ENCODE measurements at regions not wholly inside any gene's neighbourhood (a gene's known extent, or its start where the extent isn't known, plus 50 kb on each side); places are given as distances from the start of the nearest gene placed in this dataset.

DNA sequence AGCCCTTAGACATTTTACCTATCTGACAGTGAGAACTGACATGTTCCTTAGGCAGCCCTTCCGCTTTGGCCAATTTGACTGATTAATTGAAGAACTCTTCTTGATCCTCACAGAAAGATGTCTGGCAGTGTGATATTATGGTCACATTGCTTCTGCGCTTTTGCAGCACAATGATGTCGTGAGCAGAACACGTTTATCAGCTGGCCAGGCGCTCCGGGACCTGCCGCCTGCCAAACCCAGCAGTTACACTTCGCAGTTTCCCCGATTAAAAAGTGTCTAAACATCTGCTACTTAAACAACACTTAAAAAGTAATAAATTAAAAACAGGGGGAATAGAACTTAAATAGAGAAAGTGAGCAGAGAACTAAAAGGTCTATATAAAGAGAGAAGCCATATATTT lies 103.5 kb upstream of the ETS2 start:
- no peak for DNase-seq (ENCODE audit: low read depth)

GRCh38 chr21:38709876-38710275 lies 95.9 kb upstream of the ETS2 start:
- DNase-seq (ENCODE audit: low read depth), result no peak

- no peak for DNase-seq (ENCODE audit: low read depth)
These were observed 93.7 kb upstream of the ETS2 start for GRCh38 chr21:38712071-38712470.

DNA sequence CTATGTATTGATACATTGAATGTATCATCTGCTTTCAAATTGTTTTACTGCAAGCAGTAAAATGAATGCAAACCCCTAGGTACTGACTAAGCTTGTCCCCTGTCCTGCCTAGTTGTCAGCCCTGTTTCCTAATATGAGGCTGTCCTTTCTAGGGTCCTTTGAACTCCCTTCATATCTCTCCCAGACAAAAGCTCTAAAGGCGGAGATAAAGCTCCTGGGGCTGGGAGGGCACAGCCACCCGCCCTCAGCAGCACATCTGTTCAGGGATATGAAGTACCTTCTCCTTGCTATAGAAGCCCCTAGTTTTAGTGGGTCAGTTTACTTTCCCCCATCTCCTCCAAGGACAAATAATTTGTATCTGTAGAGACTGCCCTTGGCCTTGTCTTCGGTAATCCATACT lies 93.1 kb upstream of the ETS2 start:
- DNase-seq (ENCODE audit: low read depth), result no peak

DNA sequence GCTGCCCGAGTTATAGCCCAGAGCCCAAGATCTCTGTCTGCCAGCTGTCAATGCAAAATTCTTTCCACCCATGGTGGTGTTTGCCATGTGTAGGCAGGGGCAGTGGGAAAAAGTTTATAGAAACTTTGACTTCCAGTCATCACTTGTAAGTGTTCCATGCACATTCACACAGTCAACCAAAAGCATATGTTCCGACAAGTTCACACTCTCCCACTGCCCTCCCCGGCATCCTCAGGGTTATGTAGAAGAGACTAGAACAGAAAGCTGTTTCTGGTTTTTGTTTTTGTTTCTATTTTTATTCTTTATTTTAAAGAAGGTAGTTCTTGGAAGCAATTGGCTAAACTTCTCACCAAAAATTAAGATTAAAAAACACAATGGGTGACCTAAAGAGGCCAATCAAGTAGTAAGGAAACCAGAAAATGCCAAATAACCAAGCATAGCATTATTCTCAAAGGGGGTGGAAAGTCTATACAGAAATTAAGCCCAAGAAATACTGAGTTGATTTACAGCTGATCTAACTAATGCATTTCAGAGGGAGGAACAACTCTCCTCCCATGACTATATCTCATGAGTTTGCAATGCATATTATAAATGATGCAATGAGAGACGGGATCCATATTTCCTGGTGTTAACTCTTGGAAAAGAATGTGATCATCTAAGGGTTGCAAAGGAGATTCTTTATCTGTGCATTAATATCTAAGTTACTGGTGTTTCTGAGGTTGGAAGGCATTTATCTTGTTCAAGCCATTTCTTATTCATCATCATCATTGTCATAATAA lies 91.5 kb upstream of the ETS2 start:
- no peak for DNase-seq (ENCODE audit: low read depth)

- no peak for DNase-seq (ENCODE audit: low read depth)
These were observed 90.7 kb upstream of the ETS2 start for GRCh38 chr21:38714999-38715398.

- DNase-seq (ENCODE audit: low read depth), result no peak
These were observed 89.6 kb upstream of the ETS2 start for GRCh38 chr21:38716088-38716487.

DNA sequence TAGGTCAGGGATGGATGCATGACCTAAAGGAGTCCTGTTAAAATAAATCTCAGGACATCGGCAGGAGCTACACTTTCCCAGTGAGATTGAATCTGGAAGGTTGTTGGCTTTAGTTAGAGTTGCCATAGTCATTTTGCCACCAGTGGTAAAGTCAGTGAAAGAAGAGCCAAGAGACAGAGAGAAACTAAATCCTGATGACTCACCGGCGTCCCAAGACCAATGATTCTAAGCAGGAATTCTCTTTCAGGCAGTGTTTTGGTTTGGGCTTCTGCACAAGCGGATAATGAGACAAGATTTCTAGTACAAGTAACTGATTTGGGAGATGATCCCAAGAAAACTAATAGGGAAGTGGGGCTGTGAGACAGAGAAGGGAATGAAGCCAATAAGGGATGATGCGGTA lies 88.8 kb upstream of the ETS2 start:
- no peak for DNase-seq (ENCODE audit: low read depth)

GRCh38 chr21:38718481-38718880 lies 87.2 kb upstream of the ETS2 start:
- no peak for DNase-seq (ENCODE audit: low read depth)

DNA sequence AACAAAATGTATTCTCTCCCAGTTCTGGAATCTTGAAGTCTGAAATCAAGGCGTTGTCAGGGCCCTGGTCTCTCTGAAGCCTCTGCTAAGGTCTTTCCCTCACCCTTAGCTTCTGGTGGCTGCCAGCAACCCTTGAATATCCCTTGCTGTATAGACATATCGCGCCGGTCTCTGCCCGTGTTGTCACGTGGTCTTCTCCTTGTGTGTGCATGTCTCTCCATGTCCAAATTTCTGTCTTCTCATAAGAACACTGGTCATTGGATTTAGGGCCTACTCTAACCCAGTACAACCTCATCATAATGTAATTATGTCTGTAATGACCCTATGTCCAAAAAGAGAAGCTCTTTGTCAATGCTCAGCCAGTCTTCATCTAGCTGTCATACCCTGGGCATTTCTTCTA lies 85.7 kb upstream of the ETS2 start:
- no peak for DNase-seq (ENCODE audit: low read depth)

DNA sequence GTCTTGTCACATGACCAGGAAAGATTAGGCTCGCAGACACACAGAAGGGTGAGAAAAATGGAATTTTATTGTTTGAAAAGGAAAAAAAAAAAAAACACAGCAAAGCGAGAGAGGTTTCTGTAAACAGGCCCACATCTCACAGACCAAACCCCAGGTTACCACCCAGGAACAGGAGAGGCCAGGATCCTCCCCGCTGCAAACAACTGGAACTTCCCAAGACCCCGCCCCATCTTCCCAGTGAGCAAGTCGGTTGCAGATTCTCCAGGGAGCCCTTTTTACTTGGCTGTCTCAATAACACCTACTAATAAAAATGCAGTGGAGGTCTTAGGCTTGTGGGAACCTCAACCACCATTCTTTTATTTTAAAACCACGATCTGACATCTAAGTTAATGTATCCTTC lies 84.7 kb upstream of the ETS2 start:
- no peak for DNase-seq (ENCODE audit: low read depth)

DNA sequence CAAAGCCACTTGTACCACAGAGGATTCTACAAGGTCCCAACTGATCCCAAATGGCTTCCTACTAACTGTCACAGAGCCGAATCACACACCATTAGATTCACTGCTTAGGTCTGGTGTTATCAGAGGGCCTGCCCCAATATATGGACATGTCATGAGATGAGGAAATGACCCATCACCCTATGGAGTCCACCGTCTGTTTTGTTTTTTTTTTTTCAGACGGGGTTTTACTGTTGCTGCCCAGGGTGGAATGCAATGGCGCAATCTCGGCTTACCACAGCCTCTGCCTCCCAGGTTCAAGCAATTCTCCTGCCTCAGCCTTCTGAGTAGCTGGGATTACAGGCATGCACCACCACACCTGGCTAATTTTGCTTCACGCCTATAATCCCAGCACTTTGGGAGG lies 83.8 kb upstream of the ETS2 start:
- no peak for DNase-seq (ENCODE audit: low read depth)

- no peak for DNase-seq (ENCODE audit: low read depth)
These were observed 80.3 kb upstream of the ETS2 start for GRCh38 chr21:38725196-38726157.

- DNase-seq (ENCODE audit: low read depth), result no peak
These were observed 79.2 kb upstream of the ETS2 start for GRCh38 chr21:38726482-38726881.

GRCh38 chr21:38729291-38729690 lies 76.4 kb upstream of the ETS2 start:
- DNase-seq (ENCODE audit: low read depth), result no peak

GRCh38 chr21:38729754-38730379 lies 75.9 kb upstream of the ETS2 start:
- no peak for DNase-seq (ENCODE audit: low read depth)

GRCh38 chr21:38733972-38734546 lies 71.7 kb upstream of the ETS2 start:
- peak; percentile 54 for DNase-seq (ENCODE audit: low read depth)

DNA sequence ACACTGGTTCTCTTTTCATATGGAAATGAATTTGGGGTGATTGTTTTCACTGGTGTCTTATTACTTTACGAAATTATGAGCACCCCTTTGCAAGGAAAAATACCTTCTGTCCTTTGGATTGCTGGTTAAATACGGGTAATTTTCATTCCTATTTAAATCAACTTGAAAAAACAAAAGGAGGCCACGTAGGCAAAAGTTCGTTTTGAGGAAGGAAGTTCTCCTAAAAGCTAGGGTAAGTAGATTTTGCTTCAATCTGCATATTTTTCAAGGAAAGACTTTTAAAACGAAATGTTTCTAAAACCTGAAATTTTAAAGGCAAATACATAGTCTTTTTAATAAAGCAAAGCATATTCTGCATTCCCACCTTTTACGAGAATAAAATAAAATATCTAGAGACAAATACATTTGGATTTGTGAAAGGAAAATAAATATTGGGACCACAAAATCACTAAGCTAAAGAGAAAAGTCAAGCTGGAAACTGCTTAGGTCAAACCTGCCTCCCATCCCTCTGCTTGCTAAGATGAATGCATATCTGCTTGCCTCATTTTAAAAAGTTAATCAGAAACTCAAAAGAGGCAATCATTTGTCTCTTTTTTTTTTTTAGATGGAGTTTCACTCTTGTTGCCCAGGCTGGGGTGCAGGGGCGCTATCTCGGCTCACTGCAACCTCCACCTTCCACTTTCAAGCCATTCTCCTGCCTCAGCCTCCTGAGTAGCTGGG lies 70.9 kb upstream of the ETS2 start:
- DNase-seq (ENCODE audit: low read depth), result no peak

DNA sequence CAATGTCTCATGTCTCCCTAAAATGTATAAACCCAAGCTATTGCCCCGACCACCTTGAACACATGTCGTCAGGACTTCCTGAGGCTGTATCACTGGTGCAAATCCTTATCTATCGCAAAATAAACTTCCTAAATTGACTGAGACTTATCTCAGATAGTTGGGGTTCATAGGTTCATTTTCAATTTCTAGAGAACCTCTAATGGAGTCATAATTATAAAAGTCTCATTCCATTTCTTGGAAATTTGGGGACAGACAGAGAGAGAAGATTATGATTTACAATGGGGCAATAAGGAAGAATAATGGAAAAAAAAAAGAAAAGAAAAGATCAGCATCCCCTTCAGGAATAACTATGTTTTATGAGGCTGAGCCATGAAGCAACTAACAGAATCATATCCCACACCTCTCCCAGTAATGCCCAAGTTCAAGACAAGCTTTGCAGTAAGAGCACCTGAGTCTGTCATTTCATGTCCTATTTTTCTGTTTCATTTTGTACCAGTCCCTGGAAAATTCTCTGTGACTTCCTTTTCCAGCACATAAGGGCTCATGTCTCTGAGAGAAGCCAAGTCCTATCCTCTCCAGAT lies 70.0 kb upstream of the ETS2 start:
- no peak for DNase-seq (ENCODE audit: low read depth)

- no peak for DNase-seq (ENCODE audit: low read depth)
These were observed 65.6 kb upstream of the ETS2 start for GRCh38 chr21:38740090-38740489.

Data from activated T-cell treated with anti-CD3 and anti-CD28 coated beads for 24 hours (primary cell).